ENCODE measurements at regions not wholly inside any gene's neighbourhood (a gene's known extent, or its start where the extent isn't known, plus 50 kb on each side); places are given as distances from the start of the nearest gene placed in this dataset.

DNA sequence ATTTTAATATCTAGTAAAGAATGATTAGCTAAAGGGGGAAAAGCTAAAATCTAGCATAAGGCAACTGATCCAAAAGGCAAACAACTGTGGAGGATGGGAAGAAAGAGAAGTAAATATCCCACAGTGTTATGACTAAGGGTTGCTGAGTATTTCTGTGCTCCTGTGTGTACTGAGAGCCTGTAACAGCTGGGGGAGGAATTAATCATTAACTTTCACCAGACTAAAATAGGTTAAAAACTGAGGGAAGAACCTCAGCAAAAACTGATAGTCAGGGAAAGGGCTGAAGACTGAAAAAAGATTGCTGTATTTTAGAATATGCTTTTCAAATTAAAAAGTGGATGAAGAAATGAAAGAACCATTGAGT is 365.9 kb downstream of the CXXC4 start:
- ATAC-seq = no peak

More for the DNA sequence above, 365.9 kb downstream of the CXXC4 start:
- DNase-seq (ENCODE audit: low spot score) = no peak
- Histone ChIP-seq H3K79me2 (replicated peaks; ENCODE audit: insufficient read depth) (no peaks in the 10 kb centered on the region), H3K4me2 (no peak overlapping the region), H3K27ac (ENCODE audit: low read depth) (no peak overlapping the region), H3K4me3 (no peak overlapping the region), H3K9me2 (ENCODE audit: insufficient read depth) (no peaks in the 10 kb centered on the region), H3K36me3 (ENCODE audit: insufficient read depth) (no peaks in the 10 kb centered on the region), H3F3A (replicated peaks; ENCODE audit: low read depth) (no peaks in the 10 kb centered on the region), H2AFZ (no peak overlapping the region), H4K20me1 (replicated peaks; ENCODE audit: insufficient read depth) (no peaks in the 10 kb centered on the region), H3K4me1 (ENCODE audit: insufficient read depth) (no peaks in the 10 kb centered on the region), H3K27me3 (ENCODE audit: insufficient read depth) (no peaks in the 10 kb centered on the region)
- no peaks in the 10 kb centered on the region for H3K27me3 Mint-ChIP-seq (ENCODE audit: insufficient read depth, low read depth, poor library complexity)
- no peak overlapping the region for H3K4me3 Mint-ChIP-seq
- H3K4me1 Mint-ChIP-seq = no peaks in the 10 kb centered on the region
- no peak for TF ChIP-seq NANOG (IDR thresholded peaks at IDR 0.05; ENCODE audit: borderline replicate concordance)
- TF ChIP-seq, protein P1, sequence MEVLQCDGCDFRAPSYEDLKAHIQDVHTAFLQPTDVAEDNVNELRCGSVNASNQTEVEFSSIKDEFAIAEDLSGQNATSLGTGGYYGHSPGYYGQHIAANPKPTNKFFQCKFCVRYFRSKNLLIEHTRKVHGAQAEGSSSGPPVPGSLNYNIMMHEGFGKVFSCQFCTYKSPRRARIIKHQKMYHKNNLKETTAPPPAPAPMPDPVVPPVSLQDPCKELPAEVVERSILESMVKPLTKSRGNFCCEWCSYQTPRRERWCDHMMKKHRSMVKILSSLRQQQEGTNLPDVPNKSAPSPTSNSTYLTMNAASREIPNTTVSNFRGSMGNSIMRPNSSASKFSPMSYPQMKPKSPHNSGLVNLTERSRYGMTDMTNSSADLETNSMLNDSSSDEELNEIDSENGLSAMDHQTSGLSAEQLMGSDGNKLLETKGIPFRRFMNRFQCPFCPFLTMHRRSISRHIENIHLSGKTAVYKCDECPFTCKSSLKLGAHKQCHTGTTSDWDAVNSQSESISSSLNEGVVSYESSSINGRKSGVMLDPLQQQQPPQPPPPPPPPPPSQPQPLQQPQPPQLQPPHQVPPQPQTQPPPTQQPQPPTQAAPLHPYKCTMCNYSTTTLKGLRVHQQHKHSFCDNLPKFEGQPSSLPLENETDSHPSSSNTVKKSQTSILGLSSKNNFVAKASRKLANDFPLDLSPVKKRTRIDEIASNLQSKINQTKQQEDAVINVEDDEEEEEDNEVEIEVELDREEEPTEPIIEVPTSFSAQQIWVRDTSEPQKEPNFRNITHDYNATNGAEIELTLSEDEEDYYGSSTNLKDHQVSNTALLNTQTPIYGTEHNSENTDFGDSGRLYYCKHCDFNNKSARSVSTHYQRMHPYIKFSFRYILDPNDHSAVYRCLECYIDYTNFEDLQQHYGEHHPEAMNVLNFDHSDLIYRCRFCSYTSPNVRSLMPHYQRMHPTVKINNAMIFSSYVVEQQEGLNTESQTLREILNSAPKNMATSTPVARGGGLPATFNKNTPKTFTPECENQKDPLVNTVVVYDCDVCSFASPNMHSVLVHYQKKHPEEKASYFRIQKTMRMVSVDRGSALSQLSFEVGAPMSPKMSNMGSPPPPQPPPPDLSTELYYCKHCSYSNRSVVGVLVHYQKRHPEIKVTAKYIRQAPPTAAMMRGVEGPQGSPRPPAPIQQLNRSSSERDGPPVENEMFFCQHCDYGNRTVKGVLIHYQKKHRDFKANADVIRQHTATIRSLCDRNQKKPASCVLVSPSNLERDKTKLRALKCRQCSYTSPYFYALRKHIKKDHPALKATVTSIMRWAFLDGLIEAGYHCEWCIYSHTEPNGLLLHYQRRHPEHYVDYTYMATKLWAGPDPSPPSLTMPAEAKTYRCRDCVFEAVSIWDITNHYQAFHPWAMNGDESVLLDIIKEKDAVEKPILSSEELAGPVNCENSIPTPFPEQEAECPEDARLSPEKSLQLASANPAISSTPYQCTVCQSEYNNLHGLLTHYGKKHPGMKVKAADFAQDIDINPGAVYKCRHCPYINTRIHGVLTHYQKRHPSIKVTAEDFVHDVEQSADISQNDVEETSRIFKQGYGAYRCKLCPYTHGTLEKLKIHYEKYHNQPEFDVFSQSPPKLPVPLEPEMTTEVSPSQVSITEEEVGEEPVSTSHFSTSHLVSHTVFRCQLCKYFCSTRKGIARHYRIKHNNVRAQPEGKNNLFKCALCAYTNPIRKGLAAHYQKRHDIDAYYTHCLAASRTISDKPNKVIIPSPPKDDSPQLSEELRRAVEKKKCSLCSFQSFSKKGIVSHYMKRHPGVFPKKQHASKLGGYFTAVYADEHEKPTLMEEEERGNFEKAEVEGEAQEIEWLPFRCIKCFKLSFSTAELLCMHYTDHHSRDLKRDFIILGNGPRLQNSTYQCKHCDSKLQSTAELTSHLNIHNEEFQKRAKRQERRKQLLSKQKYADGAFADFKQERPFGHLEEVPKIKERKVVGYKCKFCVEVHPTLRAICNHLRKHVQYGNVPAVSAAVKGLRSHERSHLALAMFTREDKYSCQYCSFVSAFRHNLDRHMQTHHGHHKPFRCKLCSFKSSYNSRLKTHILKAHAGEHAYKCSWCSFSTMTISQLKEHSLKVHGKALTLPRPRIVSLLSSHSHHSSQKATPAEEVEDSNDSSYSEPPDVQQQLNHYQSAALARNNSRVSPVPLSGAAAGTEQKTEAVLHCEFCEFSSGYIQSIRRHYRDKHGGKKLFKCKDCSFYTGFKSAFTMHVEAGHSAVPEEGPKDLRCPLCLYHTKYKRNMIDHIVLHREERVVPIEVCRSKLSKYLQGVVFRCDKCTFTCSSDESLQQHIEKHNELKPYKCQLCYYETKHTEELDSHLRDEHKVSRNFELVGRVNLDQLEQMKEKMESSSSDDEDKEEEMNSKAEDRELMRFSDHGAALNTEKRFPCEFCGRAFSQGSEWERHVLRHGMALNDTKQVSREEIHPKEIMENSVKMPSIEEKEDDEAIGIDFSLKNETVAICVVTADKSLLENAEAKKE (CRISPR knock-in tag; IDR thresholded peaks at IDR 0.05) = no peak
- TF ChIP-seq EZH2 (IDR thresholded peaks at IDR 0.05; ENCODE audit: low read depth, unreplicated experiment) = no peak
- H3K36me3 Mint-ChIP-seq (ENCODE audit: low read depth) = no peaks in the 10 kb centered on the region
- no peaks in the 10 kb centered on the region for H3K9me3 Mint-ChIP-seq
- H3K27ac Mint-ChIP-seq = no peak overlapping the region

All from GM23338 (cell line).